Neural cell (in vitro differentiated cells): ENCODE measurements at regions not wholly inside any gene's neighbourhood (a gene's known extent, or its start where the extent isn't known, plus 50 kb on each side); places are given as distances from the start of the nearest gene placed in this dataset.

ENCODE experiments used
- EP300 ChIP-seq: fragments of 450-650 bp; conservative IDR thresholded peaks from 2 replicates; pipeline ENCODE4 v1.6.1; 2014; ENCODE audit warnings: antibody characterized with exemption, mild to moderate bottlenecking, moderate library complexity; ENCODE audit not compliant: poor library complexity, severe bottlenecking
- EZH2 ChIP-seq: fragments of 200-600, 300-800 bp; shearing (Covaris generic), sonication (generic); IDR thresholded peaks from 2 replicates; pipeline ENCODE4 v1.6.1; 2014; ENCODE audit warnings: antibody characterized with exemption, low read length, borderline replicate concordance, mild to moderate bottlenecking; ENCODE audit not compliant: insufficient read depth, poor library complexity, severe bottlenecking
- MXI1 ChIP-seq: fragments of 450-650 bp; conservative IDR thresholded peaks from 2 replicates; pipeline ENCODE4 v1.6.1; 2014; ENCODE audit warnings: antibody characterized with exemption, mild to moderate bottlenecking; ENCODE audit not compliant: poor library complexity, severe bottlenecking
- POLR2AphosphoS5 ChIP-seq: IDR thresholded peaks from 2 replicates; pipeline ENCODE4 v1.6.1; 2012
- RAD21 ChIP-seq: fragments of 450-650 bp; conservative IDR thresholded peaks from 2 replicates; pipeline ENCODE4 v1.6.1; 2014; ENCODE audit warnings: antibody characterized with exemption, mild to moderate bottlenecking, moderate library complexity
- TAF1 ChIP-seq: IDR thresholded peaks from 2 replicates; pipeline ENCODE4 v1.6.1; 2012; ENCODE audit warnings: low read depth
- TF ChIP-seq, protein P1 (sequence below): fragments of 450-650 bp; IDR thresholded peaks from 2 replicates; pipeline ENCODE4 v1.5.1; 2014; ENCODE audit warnings: antibody characterized with exemption, mild to moderate bottlenecking, moderate library complexity; ENCODE audit not compliant: poor library complexity, severe bottlenecking

DNA sequence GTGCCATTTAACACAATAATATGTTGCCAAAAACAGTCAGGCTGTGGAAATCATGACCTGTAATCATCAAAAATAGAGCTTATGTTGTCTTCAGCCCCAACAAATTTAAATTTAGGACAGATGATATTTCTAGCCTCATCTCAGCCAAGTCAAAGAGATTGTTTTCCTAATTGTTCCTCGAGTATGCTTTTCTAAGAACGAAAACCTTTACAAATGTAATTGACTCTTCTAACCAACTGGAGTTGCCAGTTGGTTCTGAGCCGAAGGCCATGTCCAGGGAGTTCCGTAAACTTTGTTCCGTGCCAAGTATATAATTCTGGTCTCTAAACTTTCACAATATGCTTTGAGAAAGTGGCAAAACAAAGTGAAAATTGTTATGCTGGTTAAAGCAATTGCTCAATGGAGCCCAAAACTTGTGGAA, 160.8 kb downstream of the CEMIP2 start:
- TF ChIP-seq POLR2AphosphoS5 = no peak
- TF ChIP-seq, protein P1, sequence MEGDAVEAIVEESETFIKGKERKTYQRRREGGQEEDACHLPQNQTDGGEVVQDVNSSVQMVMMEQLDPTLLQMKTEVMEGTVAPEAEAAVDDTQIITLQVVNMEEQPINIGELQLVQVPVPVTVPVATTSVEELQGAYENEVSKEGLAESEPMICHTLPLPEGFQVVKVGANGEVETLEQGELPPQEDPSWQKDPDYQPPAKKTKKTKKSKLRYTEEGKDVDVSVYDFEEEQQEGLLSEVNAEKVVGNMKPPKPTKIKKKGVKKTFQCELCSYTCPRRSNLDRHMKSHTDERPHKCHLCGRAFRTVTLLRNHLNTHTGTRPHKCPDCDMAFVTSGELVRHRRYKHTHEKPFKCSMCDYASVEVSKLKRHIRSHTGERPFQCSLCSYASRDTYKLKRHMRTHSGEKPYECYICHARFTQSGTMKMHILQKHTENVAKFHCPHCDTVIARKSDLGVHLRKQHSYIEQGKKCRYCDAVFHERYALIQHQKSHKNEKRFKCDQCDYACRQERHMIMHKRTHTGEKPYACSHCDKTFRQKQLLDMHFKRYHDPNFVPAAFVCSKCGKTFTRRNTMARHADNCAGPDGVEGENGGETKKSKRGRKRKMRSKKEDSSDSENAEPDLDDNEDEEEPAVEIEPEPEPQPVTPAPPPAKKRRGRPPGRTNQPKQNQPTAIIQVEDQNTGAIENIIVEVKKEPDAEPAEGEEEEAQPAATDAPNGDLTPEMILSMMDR = no peak
- no peak for TF ChIP-seq EZH2
- TF ChIP-seq RAD21 = no peak
- TF ChIP-seq EP300 = no peak
- no peak for TF ChIP-seq TAF1
- TF ChIP-seq MXI1 = no peak
